NT2/D1 (cell line): ENCODE measurements at regions not wholly inside any gene's neighbourhood (a gene's known extent, or its start where the extent isn't known, plus 50 kb on each side); places are given as distances from the start of the nearest gene placed in this dataset.

Experiments used
- SUZ12 ChIP-seq: IDR thresholded peaks from 2 replicates; pipeline ENCODE4 v1.6.1; 2011; ENCODE audit not compliant: insufficient read length, insufficient read depth; ENCODE audit errors: extremely low read depth
- YY1 ChIP-seq: IDR thresholded peaks from 2 replicates; pipeline ENCODE4 v1.6.1; 2011; ENCODE audit not compliant: insufficient read length, insufficient read depth

- TF ChIP-seq YY1 (no peak), SUZ12 (no peak)
Measured at GRCh38 chr2:146741260-146741659, 1103.6 kb upstream of the ACVR2A start.
